Suprapubic skin (tissue), 3 donors: ENCODE measurements at regions not wholly inside any gene's neighbourhood (a gene's known extent, or its start where the extent isn't known, plus 50 kb on each side); places are given as distances from the start of the nearest gene placed in this dataset.

ENCODE experiments used
- EP300 ChIP-seq: sonication (generic); formaldehyde crosslinking; IDR thresholded peaks from one replicate; pipeline ENCODE4 v1.6.1; 2017; ENCODE audit warnings: antibody characterized with exemption
- POLR2A ChIP-seq, 2 donors: fragments of 450-650 bp; IDR thresholded peaks; one replicate each; pipeline ENCODE4 v1.6.1; 2017; ENCODE audit warnings: antibody characterized with exemption in 2 of 2, mild to moderate bottlenecking in 2 of 2, moderate library complexity in 2 of 2
- TF ChIP-seq, protein P1 (sequence below), 2 donors: fragments of 200-600 bp in 1 of 2; fragments of 450-650 bp in 1 of 2; sonication (generic) in 1 of 2; IDR thresholded peaks; one replicate each; pipeline ENCODE4 v1.5.1; 2016 to 2019; ENCODE audit warnings: antibody characterized with exemption in 2 of 2, mild to moderate bottlenecking in 1 of 2, moderate library complexity in 1 of 2

DNA sequence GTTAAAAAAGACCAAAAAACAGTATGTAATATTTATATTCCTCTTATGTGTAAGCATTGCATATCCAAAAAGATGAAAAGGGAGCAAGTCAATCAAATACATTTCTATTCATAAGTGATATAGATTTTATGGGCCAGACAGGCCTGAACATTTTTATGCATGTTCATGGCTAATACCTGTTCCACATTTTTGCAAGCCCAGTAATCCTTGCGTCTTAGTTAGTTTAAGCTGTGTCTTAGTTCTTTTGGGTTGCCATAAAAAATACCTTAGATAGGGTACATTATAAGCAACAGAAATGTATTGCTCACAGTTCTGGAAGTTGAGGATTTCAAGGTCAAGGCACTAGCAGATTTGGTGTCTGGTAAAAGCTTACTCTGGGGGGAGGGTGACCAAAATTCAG is 342.1 kb downstream of the TAF11L14 start:
- TF ChIP-seq, protein P1, sequence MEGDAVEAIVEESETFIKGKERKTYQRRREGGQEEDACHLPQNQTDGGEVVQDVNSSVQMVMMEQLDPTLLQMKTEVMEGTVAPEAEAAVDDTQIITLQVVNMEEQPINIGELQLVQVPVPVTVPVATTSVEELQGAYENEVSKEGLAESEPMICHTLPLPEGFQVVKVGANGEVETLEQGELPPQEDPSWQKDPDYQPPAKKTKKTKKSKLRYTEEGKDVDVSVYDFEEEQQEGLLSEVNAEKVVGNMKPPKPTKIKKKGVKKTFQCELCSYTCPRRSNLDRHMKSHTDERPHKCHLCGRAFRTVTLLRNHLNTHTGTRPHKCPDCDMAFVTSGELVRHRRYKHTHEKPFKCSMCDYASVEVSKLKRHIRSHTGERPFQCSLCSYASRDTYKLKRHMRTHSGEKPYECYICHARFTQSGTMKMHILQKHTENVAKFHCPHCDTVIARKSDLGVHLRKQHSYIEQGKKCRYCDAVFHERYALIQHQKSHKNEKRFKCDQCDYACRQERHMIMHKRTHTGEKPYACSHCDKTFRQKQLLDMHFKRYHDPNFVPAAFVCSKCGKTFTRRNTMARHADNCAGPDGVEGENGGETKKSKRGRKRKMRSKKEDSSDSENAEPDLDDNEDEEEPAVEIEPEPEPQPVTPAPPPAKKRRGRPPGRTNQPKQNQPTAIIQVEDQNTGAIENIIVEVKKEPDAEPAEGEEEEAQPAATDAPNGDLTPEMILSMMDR (IDR thresholded peaks at IDR 0.05), result no peak
- TF ChIP-seq POLR2A (IDR thresholded peaks at IDR 0.05) (no peak), EP300 (no peak)
